ENCODE measurements at regions not wholly inside any gene's neighbourhood (a gene's known extent, or its start where the extent isn't known, plus 50 kb on each side); places are given as distances from the start of the nearest gene placed in this dataset.

GRCh38 chr3:72665103-72665502 lies 183.1 kb downstream of the SHQ1 start:
- no peaks in the 10 kb centered on the region for H4K20me1 ChIP-seq (replicated peaks; ENCODE audit: control insufficient read depth, extremely low read depth, insufficient read depth, low read length)
- H3K36me3 ChIP-seq (ENCODE audit: control insufficient read depth in 2 of 2, extremely low read depth in 1 of 2, insufficient read depth in 2 of 2, low read length in 2 of 2): no peaks in the 10 kb centered on the region
- dilution Hi-C loops (cut with MboI; ENCODE audit: extremely low pct_ligation_motif_present, low sequenced_read_pairs): no loop called here
- no peak for TF ChIP-seq FOS (IDR thresholded peaks at IDR 0.05; ENCODE audit: borderline replicate concordance, insufficient read depth, low read length)
- TF ChIP-seq MAX (IDR thresholded peaks at IDR 0.05; ENCODE audit: insufficient read depth, insufficient read length): no peak
- TF ChIP-seq JUN (IDR thresholded peaks at IDR 0.05; ENCODE audit: borderline replicate concordance, insufficient read depth, insufficient read length, low read depth): no peak
- TF ChIP-seq GATA2 (IDR thresholded peaks at IDR 0.05; ENCODE audit: insufficient read depth, insufficient read length, low read depth, low read length): no peak
- TF ChIP-seq MYC (IDR thresholded peaks at IDR 0.05; ENCODE audit: low read depth, low read length): no peak
- no peak for TF ChIP-seq POLR2AphosphoS5 (IDR thresholded peaks at IDR 0.05; ENCODE audit: insufficient read depth, low read depth, low read length)
- TF ChIP-seq EZH2 (IDR thresholded peaks at IDR 0.05; ENCODE audit: borderline replicate concordance, low read depth, low read length, severe bottlenecking): no peak
- TF ChIP-seq, protein P1, sequence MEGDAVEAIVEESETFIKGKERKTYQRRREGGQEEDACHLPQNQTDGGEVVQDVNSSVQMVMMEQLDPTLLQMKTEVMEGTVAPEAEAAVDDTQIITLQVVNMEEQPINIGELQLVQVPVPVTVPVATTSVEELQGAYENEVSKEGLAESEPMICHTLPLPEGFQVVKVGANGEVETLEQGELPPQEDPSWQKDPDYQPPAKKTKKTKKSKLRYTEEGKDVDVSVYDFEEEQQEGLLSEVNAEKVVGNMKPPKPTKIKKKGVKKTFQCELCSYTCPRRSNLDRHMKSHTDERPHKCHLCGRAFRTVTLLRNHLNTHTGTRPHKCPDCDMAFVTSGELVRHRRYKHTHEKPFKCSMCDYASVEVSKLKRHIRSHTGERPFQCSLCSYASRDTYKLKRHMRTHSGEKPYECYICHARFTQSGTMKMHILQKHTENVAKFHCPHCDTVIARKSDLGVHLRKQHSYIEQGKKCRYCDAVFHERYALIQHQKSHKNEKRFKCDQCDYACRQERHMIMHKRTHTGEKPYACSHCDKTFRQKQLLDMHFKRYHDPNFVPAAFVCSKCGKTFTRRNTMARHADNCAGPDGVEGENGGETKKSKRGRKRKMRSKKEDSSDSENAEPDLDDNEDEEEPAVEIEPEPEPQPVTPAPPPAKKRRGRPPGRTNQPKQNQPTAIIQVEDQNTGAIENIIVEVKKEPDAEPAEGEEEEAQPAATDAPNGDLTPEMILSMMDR (IDR thresholded peaks at IDR 0.05; ENCODE audit: extremely low read depth in 1 of 2, insufficient read depth in 1 of 2, low read depth in 1 of 2, low read length in 2 of 2): no peak
- TF ChIP-seq POLR2A (IDR thresholded peaks at IDR 0.05; ENCODE audit: low read depth, low read length): no peak
- H3K79me2 ChIP-seq (ENCODE audit: control insufficient read depth, insufficient read depth, low read length): no peaks in the 10 kb centered on the region
- H3K9me3 ChIP-seq (replicated peaks; ENCODE audit: control insufficient read depth, insufficient read depth, low read length): no peaks in the 10 kb centered on the region
- intact Hi-C loops (cut with micrococcal nuclease): no loop called here
- POLR2A ChIA-PET: no interaction called here
- no peak overlapping the region for H3K27ac ChIP-seq (ENCODE audit: insufficient read depth, low read depth, low read length)
- H2AFZ ChIP-seq (ENCODE audit: low read depth, low read length): no peak overlapping the region
- no peaks in the 10 kb centered on the region for H3K27me3 ChIP-seq (ENCODE audit: control insufficient read depth in 2 of 2, insufficient read depth in 2 of 2, low read length in 2 of 2)
- H3K4me2 ChIP-seq (ENCODE audit: insufficient read depth, low read length): no peak overlapping the region
- BruUV-seq (replicated peaks): no TSS peak
- no peak for DNase-seq (ENCODE audit: low read depth, low spot score)
- H3K9ac ChIP-seq (replicated peaks; ENCODE audit: extremely low read depth, insufficient read depth, low read length): no peak overlapping the region
- CTCF ChIA-PET: interaction anchor here (0.7 to 5.8 kb wide), 28 partner anchors 9 to 935 kb away, joined by 3 to 201 read pairs (median 4); no protein-coding TSS in a partner anchor
- no peak for FAIRE-seq
- no peaks in the 10 kb centered on the region for H3K9me1 ChIP-seq (replicated peaks; ENCODE audit: control insufficient read depth, extremely low read depth, insufficient read depth, low read length)
- H3K4me3 ChIP-seq (replicated peaks in 1 of 3; ENCODE audit: insufficient read depth in 1 of 3, low read depth in 1 of 3, low read length in 3 of 3): no peak overlapping the region
- no peaks in the 10 kb centered on the region for H3K4me1 ChIP-seq (ENCODE audit: control insufficient read depth, extremely low read depth, insufficient read depth, low read length)

All from endothelial cell of umbilical vein (primary cell).